GM10266 (cell line): ENCODE measurements at regions not wholly inside any gene's neighbourhood (a gene's known extent, or its start where the extent isn't known, plus 50 kb on each side); places are given as distances from the start of the nearest gene placed in this dataset.
"Not testable (repeated sequence)": the region's sequence is repeated elsewhere in the genome, so short reads cannot be mapped to it uniquely, and the experiment has no call there.

Experiments
- DNase-seq: peaks from one replicate; pipeline ENCODE4 v3.0.0; 2012; ENCODE audit errors: extremely low spot score
- TF ChIP-seq, protein P1 (sequence below): IDR thresholded peaks from 2 replicates; pipeline ENCODE4 v1.5.1; 2012; ENCODE audit warnings: mild to moderate bottlenecking, low read depth; ENCODE audit not compliant: control insufficient read depth, insufficient read depth; ENCODE audit errors: missing control alignments

DNA sequence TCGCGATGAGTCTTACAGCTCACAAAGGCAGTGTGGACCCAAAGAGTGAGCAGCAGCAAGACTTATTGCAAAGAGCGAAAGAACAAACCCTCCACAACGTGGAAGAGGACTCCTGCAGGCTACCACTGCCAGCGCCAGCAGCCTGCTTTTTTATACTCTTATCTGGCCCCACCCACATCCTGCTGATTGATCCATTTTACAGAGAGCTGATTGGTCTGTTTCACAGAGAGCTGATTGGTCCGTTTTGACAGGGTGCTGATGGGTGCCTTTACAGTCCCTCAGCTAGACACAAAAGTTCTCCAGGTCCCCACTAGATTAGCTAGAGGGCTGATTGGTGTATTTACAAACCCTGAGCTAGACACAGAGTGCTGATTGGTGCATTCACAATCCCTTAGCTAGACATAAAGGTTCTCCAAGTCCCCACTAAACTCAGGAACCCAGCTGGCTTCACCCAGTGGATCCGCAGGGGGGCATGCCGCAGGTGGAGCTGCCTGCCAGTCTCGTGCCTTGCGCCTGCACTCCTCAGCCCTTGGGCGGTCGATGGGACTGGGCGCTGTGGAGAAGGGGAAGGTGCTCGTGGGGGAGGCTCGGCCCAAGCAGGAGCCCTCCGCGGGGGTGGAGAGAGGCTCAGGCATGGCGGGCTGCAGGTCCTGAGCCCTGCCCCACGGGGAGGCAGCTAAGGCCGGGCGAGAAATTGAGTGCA is 75.7 kb downstream of the QDPR start:
- DNase-seq: not testable (repeated sequence)

DNA sequence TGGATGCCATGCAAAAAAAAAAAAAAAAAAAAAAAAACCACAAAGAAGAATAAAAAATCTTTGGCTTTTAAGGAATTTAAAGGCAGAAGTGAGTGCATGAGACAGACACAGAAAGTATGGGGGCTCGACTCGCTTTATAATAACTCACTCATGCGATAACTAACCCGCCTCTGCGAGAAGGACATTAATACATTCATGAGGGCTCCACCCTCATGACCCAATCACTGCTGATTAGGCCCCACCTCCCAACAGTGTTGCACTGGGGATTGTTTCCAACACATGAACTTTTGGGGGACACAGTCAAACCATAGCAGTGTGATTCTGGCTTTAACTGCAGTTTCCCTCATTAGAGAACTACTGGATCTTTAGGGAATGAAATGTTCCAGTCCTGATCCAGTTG is 78.1 kb downstream of the QDPR start:
- no peak for DNase-seq
- TF ChIP-seq, protein P1, sequence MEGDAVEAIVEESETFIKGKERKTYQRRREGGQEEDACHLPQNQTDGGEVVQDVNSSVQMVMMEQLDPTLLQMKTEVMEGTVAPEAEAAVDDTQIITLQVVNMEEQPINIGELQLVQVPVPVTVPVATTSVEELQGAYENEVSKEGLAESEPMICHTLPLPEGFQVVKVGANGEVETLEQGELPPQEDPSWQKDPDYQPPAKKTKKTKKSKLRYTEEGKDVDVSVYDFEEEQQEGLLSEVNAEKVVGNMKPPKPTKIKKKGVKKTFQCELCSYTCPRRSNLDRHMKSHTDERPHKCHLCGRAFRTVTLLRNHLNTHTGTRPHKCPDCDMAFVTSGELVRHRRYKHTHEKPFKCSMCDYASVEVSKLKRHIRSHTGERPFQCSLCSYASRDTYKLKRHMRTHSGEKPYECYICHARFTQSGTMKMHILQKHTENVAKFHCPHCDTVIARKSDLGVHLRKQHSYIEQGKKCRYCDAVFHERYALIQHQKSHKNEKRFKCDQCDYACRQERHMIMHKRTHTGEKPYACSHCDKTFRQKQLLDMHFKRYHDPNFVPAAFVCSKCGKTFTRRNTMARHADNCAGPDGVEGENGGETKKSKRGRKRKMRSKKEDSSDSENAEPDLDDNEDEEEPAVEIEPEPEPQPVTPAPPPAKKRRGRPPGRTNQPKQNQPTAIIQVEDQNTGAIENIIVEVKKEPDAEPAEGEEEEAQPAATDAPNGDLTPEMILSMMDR: no peak

DNA sequence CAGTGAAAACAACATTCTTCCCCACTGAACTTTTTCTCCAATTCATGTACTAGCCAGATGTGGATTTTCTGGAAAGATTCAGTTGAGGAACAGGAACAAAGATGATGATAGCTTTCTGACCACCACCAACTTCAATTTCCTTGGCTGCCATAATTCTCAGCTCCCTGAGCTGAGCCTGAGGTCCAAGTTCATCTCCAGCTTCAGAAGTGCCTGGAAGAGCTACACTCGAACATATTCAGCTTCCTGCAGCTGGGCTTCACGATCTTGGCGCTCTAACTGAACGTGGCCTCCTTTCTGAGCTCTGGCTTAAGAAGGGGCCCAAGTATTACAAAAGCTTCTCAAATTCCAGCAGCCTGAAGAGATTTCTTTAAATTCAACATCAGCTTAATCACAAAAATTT is 83.9 kb downstream of the QDPR start:
- no peak for DNase-seq
- TF ChIP-seq, protein P1: no peak

DNA sequence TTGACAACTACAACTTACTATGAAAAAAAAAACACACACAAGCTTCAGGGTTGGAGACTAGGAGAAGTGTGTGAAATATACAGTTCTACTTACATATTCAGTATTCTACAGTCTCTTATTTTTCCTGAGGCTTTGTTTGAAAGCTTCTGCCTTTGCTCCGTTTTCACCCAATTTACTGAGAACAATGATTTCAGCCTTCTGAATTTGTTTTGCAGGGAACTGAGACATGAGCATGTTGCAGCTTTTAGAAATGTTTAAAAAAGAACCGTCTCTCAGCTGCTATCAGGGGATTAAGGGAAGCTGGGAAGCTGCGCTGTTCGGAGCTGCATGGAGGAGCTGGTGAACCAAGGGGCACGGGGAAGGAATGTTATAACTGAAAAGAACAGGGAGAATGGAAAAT is 85.7 kb downstream of the QDPR start:
- TF ChIP-seq, protein P1: no peak
- DNase-seq: no peak

DNA sequence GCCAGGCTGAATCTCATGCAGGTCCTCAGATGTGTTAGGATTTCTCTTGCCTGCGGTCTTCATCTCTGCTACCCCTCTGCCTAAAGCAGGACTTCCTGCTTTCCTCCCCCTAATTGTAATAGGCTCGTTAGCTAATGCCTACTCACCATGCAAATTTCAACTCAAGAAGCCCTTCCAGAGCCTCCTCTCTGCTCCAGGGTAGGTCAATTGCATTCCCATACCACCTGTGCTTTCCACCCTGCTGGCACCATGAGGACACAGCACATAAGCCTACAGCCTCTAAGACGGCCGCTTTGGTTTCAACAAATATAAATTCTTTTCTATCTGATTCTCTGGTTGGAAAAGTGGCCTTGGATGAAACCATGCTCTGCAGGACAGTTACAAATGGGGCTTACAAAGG is 93.9 kb downstream of the QDPR start:
- no peak for DNase-seq

DNA sequence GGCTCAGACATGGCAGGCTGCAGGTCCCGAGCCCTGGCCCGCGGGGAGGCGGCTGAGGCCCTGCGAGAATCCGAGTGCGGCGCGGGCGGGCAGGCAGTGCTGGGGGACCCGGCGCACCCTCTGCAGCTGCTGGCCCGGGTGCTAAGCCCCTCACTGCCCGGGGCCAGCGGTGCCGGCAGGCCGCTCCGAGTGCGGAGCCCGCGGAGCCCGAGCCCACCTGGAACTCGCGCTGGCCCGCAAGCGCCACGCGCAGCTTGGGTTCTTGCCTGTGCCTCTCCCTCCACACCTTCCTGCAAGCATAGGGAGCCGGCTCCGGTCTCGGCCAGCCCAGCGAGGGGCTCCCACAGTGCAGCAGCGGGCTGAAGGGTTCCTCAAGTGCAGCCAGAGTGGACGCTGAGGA is 97.5 kb downstream of the QDPR start:
- TF ChIP-seq, protein P1: no peak
- DNase-seq: no peak

More for the DNA sequence above, 93.9 kb downstream of the QDPR start:
- TF ChIP-seq, protein P1: no peak

DNA sequence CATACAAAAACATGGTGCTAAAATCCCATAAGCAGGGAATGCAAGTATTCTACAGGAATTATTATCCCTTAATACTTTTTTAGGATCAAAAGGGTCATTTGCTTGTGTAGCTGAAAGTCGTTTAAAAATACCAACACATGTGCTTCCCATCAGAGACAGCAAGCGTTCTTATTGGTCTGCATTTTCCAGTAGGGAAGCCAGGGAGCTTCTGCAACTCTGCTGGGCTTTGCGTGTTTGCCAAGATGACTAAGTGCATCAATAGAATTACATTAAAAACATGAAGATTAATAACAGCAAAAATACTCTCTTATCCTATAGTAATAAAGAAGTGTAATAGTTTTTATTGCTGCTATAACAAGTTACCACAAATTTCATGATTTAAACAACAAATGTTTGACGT is 111.2 kb downstream of the QDPR start:
- DNase-seq: no peak
- TF ChIP-seq, protein P1: no peak

DNA sequence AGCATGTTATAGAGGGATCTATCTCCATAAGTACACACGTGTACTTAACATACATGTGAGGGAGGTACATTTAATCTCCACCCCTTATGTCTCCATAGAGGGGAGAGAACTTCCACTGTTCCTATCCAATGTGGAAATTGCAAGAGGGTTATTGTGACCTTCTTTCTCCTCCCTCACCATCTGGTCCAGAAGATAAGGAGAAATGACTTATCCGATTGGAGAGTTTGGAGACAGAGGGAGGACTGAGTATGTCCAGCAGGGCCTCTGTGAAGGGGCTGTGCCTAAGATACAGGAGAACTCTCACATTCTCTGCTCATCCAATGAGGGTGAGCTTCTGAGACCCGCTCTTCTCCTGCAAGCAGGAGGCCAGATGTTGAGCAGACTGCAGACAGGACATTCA is 113.1 kb downstream of the QDPR start:
- TF ChIP-seq, protein P1: no peak
- DNase-seq: no peak
